H1 (cell line): ENCODE measurements at regions not wholly inside any gene's neighbourhood (a gene's known extent, or its start where the extent isn't known, plus 50 kb on each side); places are given as distances from the start of the nearest gene placed in this dataset.

Source experiments
- ATF2 ChIP-seq: IDR thresholded peaks from 2 replicates; pipeline ENCODE4 v1.6.1; 2012; ENCODE audit warnings: low read length, inconsistent platforms
- CREB1 ChIP-seq: IDR thresholded peaks from 2 replicates; pipeline ENCODE4 v1.6.1; 2012; ENCODE audit warnings: inconsistent platforms
- MAFK ChIP-seq: IDR thresholded peaks from 2 replicates; pipeline ENCODE4 v1.6.1; 2012; ENCODE audit warnings: low read depth, mild to moderate bottlenecking, improper control_type of control experiment, low read length
- PHF8 ChIP-seq: fragments of 200-600 bp; sonication (generic); conservative IDR thresholded peaks from 2 replicates; pipeline ENCODE4 v1.7.1; 2012; ENCODE audit warnings: low read depth, mild to moderate bottlenecking, inconsistent platforms, low read length, moderate library complexity
- RAD21 ChIP-seq, 2 experiments: IDR thresholded peaks in 1 of 2; conservative IDR thresholded peaks in 1 of 2; 2 replicates each; pipeline ENCODE4 v1.6.1; 2011; ENCODE audit warnings: low read depth in 2 of 2, low read length in 2 of 2, improper control_type of control experiment in 1 of 2, inconsistent platforms in 1 of 2, mild to moderate bottlenecking in 1 of 2, moderate library complexity in 1 of 2
- TCF12 ChIP-seq: IDR thresholded peaks from 2 replicates; pipeline ENCODE4 v1.6.1; 2011; ENCODE audit warnings: low read depth, mild to moderate bottlenecking, low read length
- ZNF274 ChIP-seq: IDR thresholded peaks from 2 replicates; pipeline ENCODE4 v1.7.0; 2012; ENCODE audit warnings: low read length, borderline replicate concordance; ENCODE audit errors: extremely low read depth

- TF ChIP-seq ATF2 (no peak), TCF12 (no peak), ZNF274 (no peak), MAFK (no peak), PHF8 (no peak), RAD21 (IDR thresholded peaks at IDR 0.05 in 1 of 2, conservative IDR thresholded peaks at IDR 0.05 in 1 of 2; ENCODE audit: low read depth in 2 of 2, low read length in 2 of 2) (no peak), CREB1 (no peak)
These were observed 211.2 kb downstream of the ARL6IP6 start (continued) for GRCh38 chr2:152929628-152930027.
